ENCODE measurements at regions not wholly inside any gene's neighbourhood (a gene's known extent, or its start where the extent isn't known, plus 50 kb on each side); places are given as distances from the start of the nearest gene placed in this dataset.

DNA sequence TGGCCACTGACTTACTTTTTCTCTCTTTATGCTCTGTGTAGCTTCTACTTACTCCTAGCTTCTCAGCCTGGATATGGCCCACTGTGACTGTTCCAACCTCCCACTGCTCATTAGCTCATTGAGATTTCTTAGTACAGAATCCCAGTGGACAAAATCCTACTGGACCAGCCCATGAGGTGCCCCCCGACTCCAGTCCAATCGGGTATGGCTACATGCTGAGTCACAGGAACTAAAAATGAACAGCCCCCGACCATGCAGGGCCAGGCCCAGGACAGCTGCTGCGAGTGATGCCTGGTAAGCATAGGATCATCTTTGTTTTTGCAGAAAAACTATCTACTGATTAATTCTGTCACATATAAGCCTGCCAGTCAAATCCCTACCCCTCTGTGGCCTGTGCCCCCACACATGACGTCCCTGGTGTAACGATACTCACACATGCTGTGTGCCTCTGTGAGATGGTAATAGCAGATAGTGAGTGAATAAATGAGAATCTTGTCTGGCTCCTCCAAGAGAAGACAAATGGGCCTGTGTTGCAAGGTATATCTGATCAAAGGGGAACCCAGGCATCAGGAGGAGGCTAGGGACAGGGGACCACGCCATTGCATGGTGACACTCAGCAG, 85.9 kb upstream of the KLF7 start:
- TF ChIP-seq, protein P1, sequence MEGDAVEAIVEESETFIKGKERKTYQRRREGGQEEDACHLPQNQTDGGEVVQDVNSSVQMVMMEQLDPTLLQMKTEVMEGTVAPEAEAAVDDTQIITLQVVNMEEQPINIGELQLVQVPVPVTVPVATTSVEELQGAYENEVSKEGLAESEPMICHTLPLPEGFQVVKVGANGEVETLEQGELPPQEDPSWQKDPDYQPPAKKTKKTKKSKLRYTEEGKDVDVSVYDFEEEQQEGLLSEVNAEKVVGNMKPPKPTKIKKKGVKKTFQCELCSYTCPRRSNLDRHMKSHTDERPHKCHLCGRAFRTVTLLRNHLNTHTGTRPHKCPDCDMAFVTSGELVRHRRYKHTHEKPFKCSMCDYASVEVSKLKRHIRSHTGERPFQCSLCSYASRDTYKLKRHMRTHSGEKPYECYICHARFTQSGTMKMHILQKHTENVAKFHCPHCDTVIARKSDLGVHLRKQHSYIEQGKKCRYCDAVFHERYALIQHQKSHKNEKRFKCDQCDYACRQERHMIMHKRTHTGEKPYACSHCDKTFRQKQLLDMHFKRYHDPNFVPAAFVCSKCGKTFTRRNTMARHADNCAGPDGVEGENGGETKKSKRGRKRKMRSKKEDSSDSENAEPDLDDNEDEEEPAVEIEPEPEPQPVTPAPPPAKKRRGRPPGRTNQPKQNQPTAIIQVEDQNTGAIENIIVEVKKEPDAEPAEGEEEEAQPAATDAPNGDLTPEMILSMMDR (IDR thresholded peaks at IDR 0.05): no peak
- TF ChIP-seq POLR2A (IDR thresholded peaks at IDR 0.05): no peak
